ENCODE measurements at regions not wholly inside any gene's neighbourhood (a gene's known extent, or its start where the extent isn't known, plus 50 kb on each side); places are given as distances from the start of the nearest gene placed in this dataset.

DNA sequence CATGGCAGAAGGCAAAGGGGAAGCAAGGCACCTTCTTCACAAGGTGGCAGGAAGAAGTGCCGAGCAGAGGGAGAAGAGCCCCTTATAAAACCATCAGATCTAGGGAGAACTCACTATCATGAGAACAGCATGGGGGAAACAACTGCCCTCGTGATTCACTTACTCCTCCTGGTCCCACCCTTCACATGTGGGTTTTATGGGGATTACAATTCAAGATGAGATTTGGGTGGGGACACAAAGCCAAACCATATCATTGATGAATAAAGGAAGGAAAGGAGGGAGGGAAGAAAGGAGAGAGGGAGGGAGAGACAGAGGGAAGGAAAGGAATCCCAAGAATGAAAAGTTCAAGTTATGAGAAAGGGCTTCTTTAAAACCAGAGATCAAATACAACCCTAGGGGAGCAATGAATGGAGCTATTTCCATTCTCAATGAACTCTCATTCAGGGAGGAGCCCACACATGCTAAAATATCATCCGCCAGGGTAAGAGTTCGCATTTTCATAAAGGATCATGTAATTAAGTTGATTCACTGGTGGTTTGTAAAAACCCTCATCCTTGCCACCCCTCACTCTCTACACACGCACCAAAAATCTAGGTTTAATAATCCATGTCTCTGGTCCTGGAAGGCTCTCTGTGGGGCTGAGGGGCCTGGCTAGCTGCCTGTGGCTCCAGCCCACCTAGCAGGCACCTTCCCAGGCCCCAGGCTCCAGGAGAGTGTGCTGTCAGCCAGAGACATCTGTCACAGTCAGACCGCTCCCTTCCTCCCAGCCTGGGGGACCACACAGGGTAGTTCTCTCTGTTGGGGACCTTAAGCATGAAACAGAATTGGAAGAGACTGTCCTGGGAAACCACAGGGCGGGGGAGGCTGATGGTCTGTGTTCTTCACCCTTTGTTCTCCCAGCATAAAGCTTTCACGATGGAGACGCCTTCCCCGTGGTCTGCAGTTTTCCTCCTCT is 94.0 kb downstream of the CCDC185 start:
- no peak for DNase-seq (ENCODE audit: low read depth)
- FAIRE-seq, result no peak
- TF ChIP-seq, protein P1, sequence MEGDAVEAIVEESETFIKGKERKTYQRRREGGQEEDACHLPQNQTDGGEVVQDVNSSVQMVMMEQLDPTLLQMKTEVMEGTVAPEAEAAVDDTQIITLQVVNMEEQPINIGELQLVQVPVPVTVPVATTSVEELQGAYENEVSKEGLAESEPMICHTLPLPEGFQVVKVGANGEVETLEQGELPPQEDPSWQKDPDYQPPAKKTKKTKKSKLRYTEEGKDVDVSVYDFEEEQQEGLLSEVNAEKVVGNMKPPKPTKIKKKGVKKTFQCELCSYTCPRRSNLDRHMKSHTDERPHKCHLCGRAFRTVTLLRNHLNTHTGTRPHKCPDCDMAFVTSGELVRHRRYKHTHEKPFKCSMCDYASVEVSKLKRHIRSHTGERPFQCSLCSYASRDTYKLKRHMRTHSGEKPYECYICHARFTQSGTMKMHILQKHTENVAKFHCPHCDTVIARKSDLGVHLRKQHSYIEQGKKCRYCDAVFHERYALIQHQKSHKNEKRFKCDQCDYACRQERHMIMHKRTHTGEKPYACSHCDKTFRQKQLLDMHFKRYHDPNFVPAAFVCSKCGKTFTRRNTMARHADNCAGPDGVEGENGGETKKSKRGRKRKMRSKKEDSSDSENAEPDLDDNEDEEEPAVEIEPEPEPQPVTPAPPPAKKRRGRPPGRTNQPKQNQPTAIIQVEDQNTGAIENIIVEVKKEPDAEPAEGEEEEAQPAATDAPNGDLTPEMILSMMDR (IDR thresholded peaks at IDR 0.05; ENCODE audit: insufficient read depth, low read length, severe bottlenecking), result no peak

DNA sequence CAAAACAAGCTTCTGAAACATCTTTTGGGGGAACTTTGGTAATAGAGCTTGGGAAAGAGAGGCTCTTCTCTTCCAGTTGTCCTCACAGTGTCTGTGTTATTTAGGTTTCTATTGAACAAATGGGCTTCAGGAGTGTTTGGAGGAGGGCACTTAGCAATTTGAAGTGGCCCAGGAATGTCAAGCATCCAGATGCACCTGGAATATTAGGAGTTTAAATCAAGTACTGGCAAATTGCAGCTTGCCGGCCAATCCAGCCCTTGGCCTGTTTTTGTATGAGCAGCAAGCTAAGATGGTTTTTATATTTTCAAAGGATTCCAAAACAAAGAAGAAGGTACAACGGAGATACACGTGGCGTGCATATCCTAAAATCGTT is 94.7 kb downstream of the CCDC185 start:
- Histone ChIP-seq H3K36me3 (ENCODE audit: control insufficient read depth, insufficient read depth, low read length) (no peaks in the 10 kb centered on the region), H3K27me3 (ENCODE audit: control insufficient read depth, insufficient read depth, low read length) (peaks cover 3% of the 10 kb centered on the region), H3K4me3 (ENCODE audit: low read depth, low read length) (no peak overlapping the region)
- no peak for FAIRE-seq
- TF ChIP-seq, protein P1 (IDR thresholded peaks at IDR 0.05; ENCODE audit: insufficient read depth, low read length, severe bottlenecking), result no peak
- DNase-seq (ENCODE audit: low read depth), result no peak

More for the DNA sequence above, 94.0 kb downstream of the CCDC185 start:
- Histone ChIP-seq H3K4me3 (ENCODE audit: low read depth, low read length) (no peak overlapping the region), H3K27me3 (ENCODE audit: control insufficient read depth, insufficient read depth, low read length) (peaks cover 3% of the 10 kb centered on the region), H3K36me3 (ENCODE audit: control insufficient read depth, insufficient read depth, low read length) (no peaks in the 10 kb centered on the region)

DNA sequence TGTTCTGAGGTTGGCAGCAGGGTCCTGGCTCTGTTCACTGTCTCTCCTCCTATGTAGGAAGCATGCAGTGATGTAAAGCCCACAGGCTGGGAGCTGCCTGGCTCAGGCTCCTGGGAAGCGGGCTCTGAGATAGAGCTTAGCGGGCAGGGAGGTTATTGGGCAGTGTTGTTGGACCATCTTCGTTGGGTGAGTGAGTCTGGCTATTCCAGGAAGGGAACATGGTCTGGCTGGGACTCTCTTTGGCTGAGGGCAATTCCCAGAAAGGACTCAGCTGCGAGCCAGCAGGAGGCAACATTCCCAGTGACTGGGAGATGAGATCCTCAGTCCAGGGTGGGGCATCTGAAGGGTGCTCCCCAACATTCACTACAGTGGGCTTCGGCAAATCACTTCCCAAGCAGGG is 96.2 kb downstream of the CCDC185 start:
- H3K36me3 ChIP-seq (ENCODE audit: control insufficient read depth, insufficient read depth, low read length), result no peaks in the 10 kb centered on the region
- TF ChIP-seq, protein P1 (IDR thresholded peaks at IDR 0.05; ENCODE audit: insufficient read depth, low read length, severe bottlenecking), result no peak
- H3K27me3 ChIP-seq (ENCODE audit: control insufficient read depth, insufficient read depth, low read length), result peaks cover 3% of the 10 kb centered on the region
- H3K4me3 ChIP-seq (ENCODE audit: low read depth, low read length), result no peak overlapping the region
- DNase-seq (ENCODE audit: low read depth), result no peak
- FAIRE-seq, result peak; percentile 47

DNA sequence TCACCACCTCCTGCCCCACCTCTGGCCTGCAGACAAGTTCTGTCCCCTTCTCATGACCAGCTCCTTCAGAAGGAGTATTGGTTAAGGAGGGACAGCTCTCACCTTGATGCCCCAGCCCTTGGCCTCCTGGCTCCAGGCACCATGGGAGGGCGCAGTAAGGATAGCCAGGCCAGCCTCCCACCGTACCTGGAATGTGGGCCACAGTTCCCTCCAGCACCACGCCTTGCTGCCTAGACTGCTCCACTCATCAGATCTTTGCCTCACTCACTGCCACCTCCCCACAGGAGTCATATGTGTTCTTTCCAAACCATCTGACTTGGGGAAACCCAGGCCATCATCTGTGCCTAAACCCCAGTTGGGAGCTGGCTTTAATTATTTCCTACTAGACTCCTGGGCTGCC is 97.0 kb downstream of the CCDC185 start:
- Histone ChIP-seq H3K27me3 (ENCODE audit: control insufficient read depth, insufficient read depth, low read length) (peaks cover 3% of the 10 kb centered on the region), H3K4me3 (ENCODE audit: low read depth, low read length) (no peak overlapping the region), H3K36me3 (ENCODE audit: control insufficient read depth, insufficient read depth, low read length) (no peaks in the 10 kb centered on the region)
- DNase-seq (ENCODE audit: low read depth), result no peak
- TF ChIP-seq, protein P1 (IDR thresholded peaks at IDR 0.05; ENCODE audit: insufficient read depth, low read length, severe bottlenecking), result no peak
- no peak for FAIRE-seq

All from bronchial epithelial cell (primary cell).